HepG2 (cell line): ENCODE measurements at regions not wholly inside any gene's neighbourhood (a gene's known extent, or its start where the extent isn't known, plus 50 kb on each side); places are given as distances from the start of the nearest gene placed in this dataset.
A peak's percentile ranks its signal among the peaks of the same experiment; 100 is the strongest.

Experiments used
- ATAC-seq: fragments of 200-7000 bp; cut with Tn5 transposase; 3 replicates; pipeline ENCODE4 v1.9.1; 2020; ENCODE audit warnings: mild to moderate bottlenecking, moderate library complexity
- BruUV-seq: library from RNA; stranded (reverse); fragments of 400-500 nt; replicated peaks from 2 replicates; lab custom pipeline; 2021; lab: Mats Ljungman, UMichigan
- CTCF ChIA-PET: fragments of 300-600 bp; formaldehyde crosslinking; extraction: SDS; loops from one replicate; lab custom pipeline; 2021; ENCODE audit warnings: low total read pairs, inconsistent platforms, low intra/inter-chr PET ratio; lab: Yijun Ruan, JAX
- POLR2A ChIA-PET: fragments of 350-600 bp; sonication (Branson Sonifier 250); formaldehyde crosslinking; loops from one replicate; lab custom pipeline; 2020; ENCODE audit warnings: antibody characterized with exemption, inconsistent platforms; lab: Yijun Ruan, JAX
- DNase-seq: peaks from one replicate; pipeline ENCODE4 v3.0.0-alpha.2; 2015; ENCODE audit warnings: low spot score
- FAIRE-seq: peaks from 3 replicates; lab custom pipeline; 2011; peaks lifted over from hg19 to GRCh38; lab: Jason Lieb, UNC
- H2AFZ ChIP-seq: one replicate; pipeline ENCODE4 v1.6.1; 2011; ENCODE audit warnings: low read length, inconsistent platforms
- H3K27ac ChIP-seq: fragments of 300-600 bp; 3 replicates; pipeline ENCODE4 v1.8.0; 2011; ENCODE audit warnings: mixed run types, mild to moderate bottlenecking, mixed read lengths, low read length, inconsistent platforms; ENCODE audit not compliant: insufficient read depth; ENCODE audit errors: extremely low read length
- H3K27me3 ChIP-seq, 2 experiments: fragments of 200-600 bp in 1 of 2; 2 replicates in 1 of 2; 3 replicates in 1 of 2; pipeline versions ENCODE4 v1.6.0 to v1.8.0; 2011; ENCODE audit warnings: low read length in 2 of 2, mild to moderate bottlenecking in 2 of 2, moderate library complexity in 2 of 2, inconsistent platforms in 1 of 2; ENCODE audit not compliant: insufficient read depth in 2 of 2, control insufficient read depth in 1 of 2
- H3K36me3 ChIP-seq, 2 experiments: fragments of 200-600 bp in 1 of 2; replicated peaks in 1 of 2; 2 replicates in 1 of 2; 3 replicates in 1 of 2; pipeline versions ENCODE4 v1.5.1 to v1.8.0; 2011; ENCODE audit warnings: low read length in 2 of 2, inconsistent platforms in 1 of 2; ENCODE audit not compliant: insufficient read depth in 2 of 2, control insufficient read depth in 1 of 2
- H3K4me1 ChIP-seq: 2 replicates; pipeline ENCODE4 v1.5.1; 2012; ENCODE audit warnings: low read length, inconsistent platforms; ENCODE audit not compliant: insufficient read depth
- H3K4me2 ChIP-seq: 2 replicates; pipeline ENCODE4 v1.6.0; 2011; ENCODE audit warnings: low read depth, low read length, inconsistent platforms
- H3K4me3 ChIP-seq, 3 experiments: fragments of 200-600 bp in 1 of 3; sonication (generic), shearing (Covaris generic) in 1 of 3; replicated peaks in 1 of 3; 2 replicates each; pipeline ENCODE4 v1.5.1; 2011 to 2016; ENCODE audit warnings: low read length in 3 of 3, inconsistent platforms in 2 of 3, low read depth in 2 of 3, mild to moderate bottlenecking in 2 of 3, control low read depth in 1 of 3, mixed read lengths in 1 of 3; ENCODE audit not compliant: insufficient read depth in 1 of 3
- H3K79me2 ChIP-seq: one replicate; pipeline ENCODE4 v1.6.1; 2011; ENCODE audit warnings: low read length, inconsistent platforms; ENCODE audit not compliant: insufficient read depth
- H3K9ac ChIP-seq: 2 replicates; pipeline ENCODE4 v1.6.0; 2011; ENCODE audit warnings: mild to moderate bottlenecking, low read depth, low read length, inconsistent platforms; ENCODE audit not compliant: insufficient read depth
- H3K9me3 ChIP-seq: 2 replicates; pipeline ENCODE4 v1.5.1; 2012; ENCODE audit warnings: mild to moderate bottlenecking, low read length
- H4K20me1 ChIP-seq: 2 replicates; pipeline ENCODE4 v1.6.0; 2011; ENCODE audit warnings: inconsistent platforms, mild to moderate bottlenecking, low read length, moderate library complexity; ENCODE audit not compliant: insufficient read depth
- BHLHE40 ChIP-seq: IDR thresholded peaks from 2 replicates; pipeline ENCODE4 v1.6.1; 2011; ENCODE audit warnings: low read length, improper control_type of control experiment
- CCAR2 ChIP-seq: fragments of 200-400 bp; formaldehyde crosslinking; optimal IDR thresholded peaks from 2 replicates; pipeline ENCODE3; 2018; ENCODE audit warnings: low read depth, mild to moderate bottlenecking, low read length, moderate library complexity
- FOXK1 ChIP-seq: sonication (generic); formaldehyde crosslinking; IDR thresholded peaks from 2 replicates; pipeline ENCODE4 v1.4.0; 2020; ENCODE audit warnings: low read depth, missing genetic modification reagents, borderline replicate concordance
- MED8 ChIP-seq: sonication (generic); formaldehyde crosslinking; IDR thresholded peaks from 2 replicates; pipeline ENCODE4 v1.8.1; 2023; ENCODE audit warnings: mild to moderate bottlenecking, missing genetic modification reagents; ENCODE audit not compliant: insufficient replicate concordance
- RFX5 ChIP-seq: IDR thresholded peaks from 2 replicates; pipeline ENCODE4 v1.6.1; 2011; ENCODE audit warnings: low read depth, low read length, improper control_type of control experiment
- RFXANK ChIP-seq: IDR thresholded peaks from 2 replicates; pipeline ENCODE4 v1.6.1; 2016
- SMAD3 ChIP-seq: sonication (generic); formaldehyde crosslinking; IDR thresholded peaks from 2 replicates; pipeline ENCODE4 v1.4.0; 2020; ENCODE audit warnings: missing genetic modification reagents
- ZNF678 ChIP-seq: sonication (generic); formaldehyde crosslinking; IDR thresholded peaks from 2 replicates; pipeline ENCODE4 v1.4.0; 2020; ENCODE audit warnings: mild to moderate bottlenecking, missing genetic modification reagents
- ZZZ3 ChIP-seq: sonication (generic); formaldehyde crosslinking; IDR thresholded peaks from 2 replicates; pipeline ENCODE4 v1.4.0; 2020; ENCODE audit warnings: missing genetic modification reagents, mild to moderate bottlenecking, borderline replicate concordance
- WGBS: methylation state at CpG from one replicate; pipeline ENCODE4 v1.1.6; 2017; ENCODE audit warnings: low lambda C conversion rate; 5-methylcytosine and 5-hydroxymethylcytosine counted together
- in situ Hi-C: cut with HindIII; loops from 2 replicates; pipeline ENCODE4 v1.10.0; 2017; ENCODE audit warnings: low pct_unique_long_range_greater_than_20kb; ENCODE audit not compliant: extremely low pct_ligation_motif_present
- intact Hi-C: fragments of 100-400 bp; cut with micrococcal nuclease; formaldehyde crosslinking; loops from one replicate; pipeline ENCODE4 v1.10.0; 2022; ENCODE audit not compliant: unreplicated experiment
- TF ChIP-seq, protein P1 (sequence below): sonication (generic); formaldehyde crosslinking; IDR thresholded peaks from 2 replicates; pipeline ENCODE4 v1.8.0; 2022; ENCODE audit warnings: missing genetic modification reagents, mild to moderate bottlenecking, borderline replicate concordance
- TF ChIP-seq, protein P2 (sequence below): IDR thresholded peaks from 2 replicates; pipeline ENCODE4 v1.6.1; 2016; ENCODE audit warnings: low read depth
- TF ChIP-seq, protein P3 (sequence below): sonication (generic); formaldehyde crosslinking; IDR thresholded peaks from 2 replicates; pipeline ENCODE4 v1.4.0; 2020; ENCODE audit warnings: missing genetic modification reagents
- TF ChIP-seq, protein P4 (sequence below): sonication (generic); formaldehyde crosslinking; IDR thresholded peaks from 2 replicates; pipeline ENCODE4 v1.8.0; 2022; ENCODE audit warnings: missing genetic modification reagents, low read depth, mild to moderate bottlenecking, borderline replicate concordance
- TF ChIP-seq, protein P5 (sequence below): sonication (generic); formaldehyde crosslinking; IDR thresholded peaks from 2 replicates; pipeline ENCODE4 v1.8.1; 2022; ENCODE audit warnings: low read depth, mild to moderate bottlenecking, missing genetic modification reagents

DNA sequence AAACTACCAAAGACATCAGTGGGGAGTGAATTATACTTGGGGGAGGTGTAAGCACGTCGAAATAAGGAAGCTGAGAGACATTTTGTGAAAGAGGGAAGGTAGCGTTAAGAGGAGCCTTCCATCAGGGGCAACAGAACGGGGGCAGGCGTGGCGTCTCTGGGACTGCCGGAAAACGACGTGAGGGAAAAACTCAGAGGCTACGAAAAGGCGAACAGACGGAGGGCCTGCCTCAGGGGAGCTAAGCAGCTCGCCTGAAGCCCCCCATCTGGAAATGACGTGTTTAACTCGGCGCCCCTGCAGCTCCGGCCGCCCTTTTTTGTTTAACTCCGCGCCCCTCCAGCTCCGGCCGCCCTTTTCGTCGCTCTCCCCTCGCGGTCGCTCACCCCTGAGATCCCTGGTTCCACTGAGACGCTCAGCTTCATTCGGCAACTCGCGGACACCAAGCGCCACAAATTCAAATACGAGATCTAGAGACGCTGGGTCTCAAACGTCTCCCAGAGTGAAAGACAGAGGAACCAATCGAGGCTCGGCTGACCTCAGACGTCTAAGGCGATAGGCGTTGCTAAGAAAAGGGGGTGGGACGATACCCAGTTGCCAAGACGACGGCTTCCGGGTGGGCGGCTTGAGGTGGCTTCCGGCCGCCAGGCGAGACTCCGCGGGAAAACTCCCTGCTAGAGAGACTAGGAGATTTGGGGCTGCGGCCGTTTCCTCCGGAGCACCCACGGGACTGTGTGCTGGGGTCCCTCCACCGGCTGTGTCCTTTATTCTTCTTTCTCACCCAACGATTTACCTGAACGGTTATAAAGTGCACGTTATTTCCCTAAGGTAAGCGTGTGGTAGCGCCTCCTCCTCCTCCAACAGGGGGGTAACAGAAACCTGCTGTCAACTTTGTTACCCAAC is 383.2 kb downstream of the ZFHX3 start (continued):
- TF ChIP-seq, protein P1, sequence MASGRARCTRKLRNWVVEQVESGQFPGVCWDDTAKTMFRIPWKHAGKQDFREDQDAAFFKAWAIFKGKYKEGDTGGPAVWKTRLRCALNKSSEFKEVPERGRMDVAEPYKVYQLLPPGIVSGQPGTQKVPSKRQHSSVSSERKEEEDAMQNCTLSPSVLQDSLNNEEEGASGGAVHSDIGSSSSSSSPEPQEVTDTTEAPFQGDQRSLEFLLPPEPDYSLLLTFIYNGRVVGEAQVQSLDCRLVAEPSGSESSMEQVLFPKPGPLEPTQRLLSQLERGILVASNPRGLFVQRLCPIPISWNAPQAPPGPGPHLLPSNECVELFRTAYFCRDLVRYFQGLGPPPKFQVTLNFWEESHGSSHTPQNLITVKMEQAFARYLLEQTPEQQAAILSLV (CRISPR knock-in tag), result peak; percentile 86; the same call in 1 of the 2 replicates
- TF ChIP-seq SMAD3 (CRISPR knock-in tag) (peak; percentile 50; the same call in 1 of the 2 replicates), CCAR2 (no peak), RFXANK (CRISPR knock-in tag) (no peak), FOXK1 (peak; percentile 60; the same call in 1 of the 2 replicates)
- TF ChIP-seq, protein P2, sequence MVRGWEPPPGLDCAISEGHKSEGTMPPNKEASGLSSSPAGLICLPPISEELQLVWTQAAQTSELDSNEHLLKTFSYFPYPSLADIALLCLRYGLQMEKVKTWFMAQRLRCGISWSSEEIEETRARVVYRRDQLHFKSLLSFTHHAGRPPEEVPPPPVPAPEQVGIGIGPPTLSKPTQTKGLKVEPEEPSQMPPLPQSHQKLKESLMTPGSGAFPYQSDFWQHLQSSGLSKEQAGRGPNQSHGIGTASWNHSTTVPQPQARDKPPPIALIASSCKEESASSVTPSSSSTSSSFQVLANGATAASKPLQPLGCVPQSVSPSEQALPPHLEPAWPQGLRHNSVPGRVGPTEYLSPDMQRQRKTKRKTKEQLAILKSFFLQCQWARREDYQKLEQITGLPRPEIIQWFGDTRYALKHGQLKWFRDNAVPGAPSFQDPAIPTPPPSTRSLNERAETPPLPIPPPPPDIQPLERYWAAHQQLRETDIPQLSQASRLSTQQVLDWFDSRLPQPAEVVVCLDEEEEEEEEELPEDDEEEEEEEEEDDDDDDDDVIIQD (CRISPR knock-in tag), result 0 out of 2 replicates have a peak, but pooled peaks have one; percentile 56
- TF ChIP-seq, all 625 proteins: peak for 178

DNA sequence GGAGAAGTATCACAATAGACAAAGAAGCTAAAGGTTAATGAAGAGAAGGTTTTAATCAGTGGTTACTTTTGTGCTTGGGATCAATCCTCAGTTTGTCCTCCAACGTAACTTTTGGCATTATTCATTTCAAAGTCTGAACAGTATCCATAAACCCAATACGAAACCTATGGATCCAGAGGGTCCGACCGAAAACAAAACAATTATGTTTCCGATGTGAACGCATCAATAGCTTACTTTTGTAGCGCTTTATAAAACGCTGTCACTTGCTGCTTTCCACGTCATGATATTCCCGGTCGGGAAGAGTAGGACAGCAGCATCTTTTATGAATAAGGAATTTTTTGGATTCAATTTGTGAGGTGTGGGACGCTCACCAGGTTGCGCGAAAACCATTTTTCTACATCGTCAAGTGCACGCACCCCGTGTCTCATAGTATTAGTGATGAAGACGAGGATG is 383.8 kb downstream of the ZFHX3 start:
- Histone ChIP-seq H3K9me3 (no peaks in the 10 kb centered on the region), H4K20me1 (no peaks in the 10 kb centered on the region), H3K79me2 (peaks cover 22% of the 10 kb centered on the region), H3K36me3 (no peaks in the 10 kb centered on the region), H3K9ac (peak overlapping the region; percentile 80), H2AFZ (peak overlapping the region; percentile 67), H3K27ac (peak overlapping the region; percentile 75), H3K27me3 (no peaks in the 10 kb centered on the region; a peak in 1 of 5 replicates), H3K4me1 (peaks cover 23% of the 10 kb centered on the region), H3K4me3 (peak overlapping the region; percentile 77 to 93 (median 88)), H3K4me2 (peak overlapping the region; percentile 79)
- intact Hi-C loops, result loop anchor here (5.0 to 10.0 kb wide), 3 partner anchors 107 to 261 kb away; no protein-coding TSS in a partner anchor
- WGBS, result under 1% methylated on average over 18 of the region's 18 CpGs
- ChIA-PET POLR2A (interaction anchor here (0.6 kb wide), 1 partner anchor 26 kb away, joined by 3 read pairs; no protein-coding TSS in a partner anchor), CTCF (no interaction called here)
- FAIRE-seq, result no peak
- no TSS peak for BruUV-seq
- DNase-seq, result no peak
- in situ Hi-C loops, result no loop called here
- peak; percentile 20 for ATAC-seq
- TF ChIP-seq RFX5, result no peak
- 0 out of 2 replicates have a peak, but pooled peaks have one; percentile 18 for TF ChIP-seq ZNF678 (CRISPR knock-in tag)
- TF ChIP-seq, protein P3, sequence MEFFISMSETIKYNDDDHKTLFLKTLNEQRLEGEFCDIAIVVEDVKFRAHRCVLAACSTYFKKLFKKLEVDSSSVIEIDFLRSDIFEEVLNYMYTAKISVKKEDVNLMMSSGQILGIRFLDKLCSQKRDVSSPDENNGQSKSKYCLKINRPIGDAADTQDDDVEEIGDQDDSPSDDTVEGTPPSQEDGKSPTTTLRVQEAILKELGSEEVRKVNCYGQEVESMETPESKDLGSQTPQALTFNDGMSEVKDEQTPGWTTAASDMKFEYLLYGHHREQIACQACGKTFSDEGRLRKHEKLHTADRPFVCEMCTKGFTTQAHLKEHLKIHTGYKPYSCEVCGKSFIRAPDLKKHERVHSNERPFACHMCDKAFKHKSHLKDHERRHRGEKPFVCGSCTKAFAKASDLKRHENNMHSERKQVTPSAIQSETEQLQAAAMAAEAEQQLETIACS, result no peak
- TF ChIP-seq, protein P4, sequence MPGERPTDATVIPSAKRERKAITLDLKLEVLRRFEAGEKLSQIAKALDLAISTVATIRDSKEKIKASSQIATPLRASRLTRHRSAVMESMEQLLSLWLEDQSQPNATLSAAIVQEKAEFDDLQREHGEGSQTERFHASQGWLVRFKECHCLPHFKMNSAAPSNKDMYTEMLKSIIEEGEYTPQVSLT (CRISPR knock-in tag), result 0 out of 2 replicates have a peak, but pooled peaks have one; percentile 48
- TF ChIP-seq MED8 (CRISPR knock-in tag), result no peak
- TF ChIP-seq ZZZ3 (CRISPR knock-in tag), result no peak
- TF ChIP-seq, protein P5, sequence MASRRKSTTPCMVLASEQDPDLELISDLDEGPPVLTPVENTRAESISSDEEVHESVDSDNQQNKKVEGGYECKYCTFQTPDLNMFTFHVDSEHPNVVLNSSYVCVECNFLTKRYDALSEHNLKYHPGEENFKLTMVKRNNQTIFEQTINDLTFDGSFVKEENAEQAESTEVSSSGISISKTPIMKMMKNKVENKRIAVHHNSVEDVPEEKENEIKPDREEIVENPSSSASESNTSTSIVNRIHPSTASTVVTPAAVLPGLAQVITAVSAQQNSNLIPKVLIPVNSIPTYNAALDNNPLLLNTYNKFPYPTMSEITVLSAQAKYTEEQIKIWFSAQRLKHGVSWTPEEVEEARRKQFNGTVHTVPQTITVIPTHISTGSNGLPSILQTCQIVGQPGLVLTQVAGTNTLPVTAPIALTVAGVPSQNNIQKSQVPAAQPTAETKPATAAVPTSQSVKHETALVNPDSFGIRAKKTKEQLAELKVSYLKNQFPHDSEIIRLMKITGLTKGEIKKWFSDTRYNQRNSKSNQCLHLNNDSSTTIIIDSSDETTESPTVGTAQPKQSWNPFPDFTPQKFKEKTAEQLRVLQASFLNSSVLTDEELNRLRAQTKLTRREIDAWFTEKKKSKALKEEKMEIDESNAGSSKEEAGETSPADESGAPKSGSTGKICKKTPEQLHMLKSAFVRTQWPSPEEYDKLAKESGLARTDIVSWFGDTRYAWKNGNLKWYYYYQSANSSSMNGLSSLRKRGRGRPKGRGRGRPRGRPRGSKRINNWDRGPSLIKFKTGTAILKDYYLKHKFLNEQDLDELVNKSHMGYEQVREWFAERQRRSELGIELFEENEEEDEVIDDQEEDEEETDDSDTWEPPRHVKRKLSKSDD (CRISPR knock-in tag), result no peak
- TF ChIP-seq BHLHE40, result no peak
